ENCODE measurements at regions not wholly inside any gene's neighbourhood (a gene's known extent, or its start where the extent isn't known, plus 50 kb on each side); places are given as distances from the start of the nearest gene placed in this dataset.

DNA sequence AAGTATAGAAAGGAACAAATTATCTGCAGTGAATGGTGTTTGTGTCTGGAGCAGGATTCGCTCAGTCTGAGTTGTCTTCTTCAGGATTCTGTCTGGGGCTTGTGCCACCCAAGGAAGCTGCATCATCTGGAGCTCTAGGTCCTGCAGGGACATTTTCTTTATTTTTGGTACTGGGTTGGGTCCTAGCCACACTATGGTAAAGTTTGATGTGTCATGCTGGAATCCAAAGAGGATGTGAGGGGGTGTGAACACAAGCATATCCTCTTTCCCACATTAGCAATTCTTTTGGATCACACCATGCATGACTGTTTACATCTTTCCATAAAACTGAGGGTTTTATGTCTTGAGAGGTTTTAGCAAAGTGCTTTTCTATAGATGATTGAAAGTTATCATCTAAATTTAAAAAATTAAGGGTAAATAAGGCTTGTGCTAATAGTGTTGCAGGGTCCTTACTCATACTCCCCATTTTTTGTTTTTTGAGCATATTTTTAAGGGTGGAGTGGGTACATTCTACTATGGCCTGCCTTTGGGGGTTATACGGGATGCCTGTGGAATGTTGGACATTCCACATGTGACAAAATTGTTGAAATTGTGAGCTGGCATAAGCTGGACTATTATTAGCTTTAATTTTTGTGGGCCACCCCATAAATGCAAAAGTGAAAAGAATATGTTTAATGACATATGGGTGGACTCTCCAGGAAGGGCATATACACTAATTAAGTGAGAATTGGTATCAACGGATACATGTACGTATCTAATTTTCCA is 152.0 kb upstream of the HMCN1 start:
- DNase-seq (ENCODE audit: low read depth): peak; percentile 62
- no peak overlapping the region for H3K4me3 ChIP-seq (ENCODE audit: low read length)
- TF ChIP-seq, protein P1, sequence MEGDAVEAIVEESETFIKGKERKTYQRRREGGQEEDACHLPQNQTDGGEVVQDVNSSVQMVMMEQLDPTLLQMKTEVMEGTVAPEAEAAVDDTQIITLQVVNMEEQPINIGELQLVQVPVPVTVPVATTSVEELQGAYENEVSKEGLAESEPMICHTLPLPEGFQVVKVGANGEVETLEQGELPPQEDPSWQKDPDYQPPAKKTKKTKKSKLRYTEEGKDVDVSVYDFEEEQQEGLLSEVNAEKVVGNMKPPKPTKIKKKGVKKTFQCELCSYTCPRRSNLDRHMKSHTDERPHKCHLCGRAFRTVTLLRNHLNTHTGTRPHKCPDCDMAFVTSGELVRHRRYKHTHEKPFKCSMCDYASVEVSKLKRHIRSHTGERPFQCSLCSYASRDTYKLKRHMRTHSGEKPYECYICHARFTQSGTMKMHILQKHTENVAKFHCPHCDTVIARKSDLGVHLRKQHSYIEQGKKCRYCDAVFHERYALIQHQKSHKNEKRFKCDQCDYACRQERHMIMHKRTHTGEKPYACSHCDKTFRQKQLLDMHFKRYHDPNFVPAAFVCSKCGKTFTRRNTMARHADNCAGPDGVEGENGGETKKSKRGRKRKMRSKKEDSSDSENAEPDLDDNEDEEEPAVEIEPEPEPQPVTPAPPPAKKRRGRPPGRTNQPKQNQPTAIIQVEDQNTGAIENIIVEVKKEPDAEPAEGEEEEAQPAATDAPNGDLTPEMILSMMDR (conservative IDR thresholded peaks at IDR 0.05; ENCODE audit: low read length): no peak

DNA sequence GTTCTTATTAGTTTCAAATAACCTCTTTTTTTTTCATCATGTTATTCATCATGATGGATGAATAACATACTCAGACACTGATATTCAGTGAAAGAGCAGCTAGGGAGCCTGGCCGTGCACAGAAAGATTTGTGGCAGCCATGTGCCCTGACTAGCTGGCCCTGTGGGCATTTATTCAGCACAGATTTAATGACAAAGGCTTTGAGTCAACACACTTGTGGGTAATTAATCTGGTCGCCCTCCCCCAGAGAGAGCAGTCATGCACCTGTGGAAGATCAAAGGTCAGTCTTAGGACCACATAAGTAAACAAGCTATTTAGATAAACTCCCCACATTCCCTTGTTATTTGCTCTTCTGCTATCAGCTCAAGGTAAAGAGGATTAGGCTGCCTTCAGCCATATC is 153.2 kb upstream of the HMCN1 start:
- H3K4me3 ChIP-seq (ENCODE audit: low read length): no peak overlapping the region
- DNase-seq (ENCODE audit: low read depth): no peak
- TF ChIP-seq, protein P1 (conservative IDR thresholded peaks at IDR 0.05; ENCODE audit: low read length): no peak

DNA sequence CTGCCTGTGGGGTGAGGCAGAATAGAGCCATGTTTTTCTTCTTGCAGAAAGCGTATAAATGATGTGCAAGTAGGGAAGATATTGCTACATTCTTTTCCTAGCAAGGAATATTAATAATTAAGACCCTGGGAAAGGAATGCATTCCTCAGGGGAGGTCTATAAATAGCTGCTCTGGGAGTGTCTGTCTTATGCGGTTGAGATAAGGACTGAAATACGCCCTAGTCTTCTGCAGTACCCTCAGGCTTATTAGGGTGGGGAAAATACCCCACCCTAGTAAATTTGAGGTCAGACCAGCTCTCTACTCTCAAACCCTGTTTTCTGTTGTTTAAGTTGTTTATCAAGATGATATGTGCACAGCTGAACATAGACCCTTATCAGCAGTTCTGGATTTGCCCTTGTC is 155.9 kb upstream of the HMCN1 start:
- H3K4me3 ChIP-seq (ENCODE audit: low read length): no peak overlapping the region
- DNase-seq (ENCODE audit: low read depth): no peak
- TF ChIP-seq, protein P1 (conservative IDR thresholded peaks at IDR 0.05; ENCODE audit: low read length): no peak

DNA sequence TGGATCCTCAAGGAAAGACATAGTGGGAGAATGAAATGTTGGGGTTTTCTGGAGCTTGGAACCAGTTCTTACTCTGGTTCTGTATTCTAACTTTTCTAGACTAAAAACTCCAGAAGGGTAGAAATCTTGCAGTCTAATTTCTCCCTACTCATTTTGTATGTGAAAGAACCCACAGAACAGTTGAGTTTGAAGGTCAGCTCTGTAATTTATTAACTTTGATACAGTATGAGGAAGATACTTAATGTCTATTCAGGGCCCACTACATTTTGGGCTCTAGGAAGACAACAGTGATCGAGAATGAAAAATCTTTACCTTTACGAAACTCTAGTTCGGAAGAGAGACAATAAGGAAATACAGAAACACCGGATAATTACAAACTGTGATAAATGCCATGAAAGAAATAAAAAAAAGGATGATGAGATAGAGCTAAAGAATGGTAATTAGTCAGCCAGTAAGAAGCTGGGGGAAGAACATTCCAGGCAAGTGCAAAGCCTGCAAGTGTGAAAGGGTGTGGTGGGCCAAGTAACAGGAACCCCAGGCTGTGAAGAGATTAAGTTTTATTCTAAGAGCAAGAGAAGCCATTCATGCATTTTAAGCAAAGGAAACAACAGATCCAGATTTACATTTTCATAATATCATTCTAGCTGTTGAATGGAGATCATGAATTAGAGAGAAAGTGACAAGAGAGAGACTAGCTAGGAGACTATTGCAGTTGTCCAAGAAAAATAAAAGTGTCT is 159.9 kb upstream of the HMCN1 start:
- DNase-seq (ENCODE audit: low read depth): peak; percentile 35
- H3K4me3 ChIP-seq (ENCODE audit: low read length): no peak overlapping the region
- TF ChIP-seq, protein P1 (conservative IDR thresholded peaks at IDR 0.05; ENCODE audit: low read length): no peak

DNA sequence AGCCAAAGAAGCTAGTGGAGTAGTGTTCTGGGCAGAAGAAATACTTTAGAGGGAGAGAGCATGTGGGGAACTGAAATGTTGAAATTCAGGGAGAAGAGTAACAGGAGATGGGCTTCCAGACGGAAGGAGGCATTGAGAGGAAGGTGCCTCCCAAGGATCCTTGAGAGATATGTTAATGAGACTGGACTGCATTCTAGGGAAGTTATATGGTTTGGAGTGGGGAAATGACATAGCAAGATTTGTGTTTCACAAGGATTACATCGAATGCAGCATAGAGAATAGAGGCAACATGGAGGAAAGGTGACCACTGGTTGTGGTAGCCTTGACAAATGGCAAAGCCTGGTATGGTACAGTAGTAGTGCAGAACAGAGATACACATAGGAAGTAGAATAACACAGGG is 160.5 kb upstream of the HMCN1 start:
- no peak overlapping the region for H3K4me3 ChIP-seq (ENCODE audit: low read length)
- TF ChIP-seq, protein P1 (conservative IDR thresholded peaks at IDR 0.05; ENCODE audit: low read length): no peak
- no peak for DNase-seq (ENCODE audit: low read depth)

DNA sequence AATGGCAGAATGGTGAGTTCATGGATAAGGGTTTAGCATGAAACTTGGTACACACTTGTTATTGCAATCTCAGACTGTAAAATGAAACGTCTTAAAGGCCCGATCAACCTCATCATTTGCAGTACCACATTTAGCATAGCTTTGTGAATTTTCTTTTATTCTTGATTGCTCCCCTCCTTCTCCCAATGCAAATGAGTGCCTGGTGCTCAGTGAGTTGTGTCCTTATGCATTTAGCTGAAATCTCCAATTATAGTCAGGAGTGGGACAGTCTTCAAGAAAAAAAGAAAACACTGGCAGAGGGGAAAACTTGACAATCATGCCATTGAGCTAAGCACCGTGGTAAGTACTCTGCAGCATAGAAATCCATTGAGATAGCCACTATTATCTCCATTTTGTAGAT is 161.0 kb upstream of the HMCN1 start:
- DNase-seq (ENCODE audit: low read depth): no peak
- no peak overlapping the region for H3K4me3 ChIP-seq (ENCODE audit: low read length)
- TF ChIP-seq, protein P1 (conservative IDR thresholded peaks at IDR 0.05; ENCODE audit: low read length): no peak

DNA sequence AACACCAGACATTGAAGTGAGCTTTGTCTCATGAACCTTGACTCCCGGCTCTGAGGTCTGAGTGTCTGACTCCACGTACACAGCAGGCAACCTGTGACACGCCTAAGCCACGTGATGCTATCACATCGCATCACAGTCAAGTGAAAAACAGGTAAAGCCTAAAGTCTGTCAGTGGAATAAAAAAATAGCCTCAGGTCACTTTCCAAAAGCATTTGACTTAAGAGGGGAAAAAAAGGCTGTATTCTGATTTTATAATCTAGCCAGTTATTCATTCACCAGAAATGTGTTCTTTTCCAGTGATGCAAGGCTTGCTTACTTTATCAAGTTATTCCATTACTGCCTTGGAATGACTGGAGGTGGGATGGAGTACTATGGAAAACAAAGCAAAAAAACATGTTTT is 163.2 kb upstream of the HMCN1 start:
- DNase-seq (ENCODE audit: low read depth): no peak
- no peak overlapping the region for H3K4me3 ChIP-seq (ENCODE audit: low read length)
- TF ChIP-seq, protein P1 (conservative IDR thresholded peaks at IDR 0.05; ENCODE audit: low read length): no peak

Data from AG10803 (cell line).